Activated T-cell treated with anti-CD3 and anti-CD28 coated beads for 24 hours (primary cell): ENCODE measurements at regions not wholly inside any gene's neighbourhood (a gene's known extent, or its start where the extent isn't known, plus 50 kb on each side); places are given as distances from the start of the nearest gene placed in this dataset.
"Not testable (repeated sequence)": the region's sequence is repeated elsewhere in the genome, so short reads cannot be mapped to it uniquely, and the experiment has no call there.

Source experiments
- DNase-seq: peaks from one replicate; pipeline ENCODE4 v3.0.0-alpha.2; 2020; ENCODE audit warnings: low read depth

GRCh38 chr3:72660270-72661114 lies 187.8 kb downstream of the SHQ1 start:
- DNase-seq = no peak

GRCh38 chr3:72659596-72659995 lies 188.6 kb downstream of the SHQ1 start:
- DNase-seq = no peak

GRCh38 chr3:72659188-72659587 lies 189.1 kb downstream of the SHQ1 start:
- no peak for DNase-seq

- DNase-seq = no peak
These were observed 189.7 kb downstream of the SHQ1 start for GRCh38 chr3:72658466-72659100.

- DNase-seq = peak; percentile 23
These were observed 190.6 kb downstream of the SHQ1 start for GRCh38 chr3:72657666-72658065.

- no peak for DNase-seq
These were observed 192.5 kb downstream of the SHQ1 start for GRCh38 chr3:72655723-72656122.

- no peak for DNase-seq
These were observed 193.1 kb downstream of the SHQ1 start for GRCh38 chr3:72655131-72655551.

GRCh38 chr3:72652395-72652794 lies 195.8 kb downstream of the SHQ1 start:
- DNase-seq = no peak

GRCh38 chr3:72651498-72651897 lies 196.7 kb downstream of the SHQ1 start:
- no peak for DNase-seq

GRCh38 chr3:72646263-72646662 lies 202.0 kb downstream of the SHQ1 start:
- DNase-seq = no peak

- DNase-seq = not testable (repeated sequence)
These were observed 204.6 kb downstream of the SHQ1 start for GRCh38 chr3:72643635-72644034.

- no peak for DNase-seq
These were observed 206.6 kb downstream of the SHQ1 start for GRCh38 chr3:72641684-72642083.

- no peak for DNase-seq
These were observed 207.2 kb downstream of the SHQ1 start for GRCh38 chr3:72641072-72641471.

GRCh38 chr3:72636969-72637597 lies 211.2 kb downstream of the SHQ1 start:
- DNase-seq = no peak

GRCh38 chr3:72635551-72635950 lies 212.7 kb downstream of the SHQ1 start:
- DNase-seq = no peak

- DNase-seq = no peak
These were observed 214.1 kb downstream of the SHQ1 start for GRCh38 chr3:72634128-72634527.

- no peak for DNase-seq
These were observed 214.7 kb downstream of the SHQ1 start for GRCh38 chr3:72633534-72633933.

GRCh38 chr3:72633121-72633520 lies 215.1 kb downstream of the SHQ1 start:
- no peak for DNase-seq

- DNase-seq = no peak
These were observed 216.1 kb downstream of the SHQ1 start for GRCh38 chr3:72632129-72632528.

- no peak for DNase-seq
These were observed 217.3 kb downstream of the SHQ1 start for GRCh38 chr3:72630969-72631344.

- no peak for DNase-seq
These were observed 217.8 kb downstream of the SHQ1 start for GRCh38 chr3:72630327-72630968.

- no peak for DNase-seq
These were observed 219.0 kb downstream of the SHQ1 start for GRCh38 chr3:72629191-72629631.

- no peak for DNase-seq
These were observed 220.2 kb downstream of the SHQ1 start for GRCh38 chr3:72628065-72628464.
